ENCODE measurements at regions not wholly inside any gene's neighbourhood (a gene's known extent, or its start where the extent isn't known, plus 50 kb on each side); places are given as distances from the start of the nearest gene placed in this dataset.

- DNase-seq (ENCODE audit: low read depth): no peak
- no peak overlapping the region for H3K4me3 ChIP-seq (ENCODE audit: low read depth, low read length)
These were observed 355.3 kb downstream of the MSX2 start for GRCh38 chr5:175079707-175080106.

GRCh38 chr5:175070283-175070682 is 345.9 kb downstream of the MSX2 start:
- DNase-seq (ENCODE audit: low read depth): no peak
- no peak overlapping the region for H3K4me3 ChIP-seq (ENCODE audit: low read depth, low read length)
- TF ChIP-seq CTCF (conservative IDR thresholded peaks at IDR 0.05; ENCODE audit: low read depth, low read length): no peak

More at GRCh38 chr5:175079707-175080106, 355.3 kb downstream of the MSX2 start:
- no peak for TF ChIP-seq CTCF (conservative IDR thresholded peaks at IDR 0.05; ENCODE audit: low read depth, low read length)

- DNase-seq (ENCODE audit: low read depth): no peak
- H3K4me3 ChIP-seq (ENCODE audit: low read depth, low read length): no peak overlapping the region
- TF ChIP-seq CTCF (conservative IDR thresholded peaks at IDR 0.05; ENCODE audit: low read depth, low read length): no peak
These were observed 335.9 kb downstream of the MSX2 start for GRCh38 chr5:175060257-175060656.

GRCh38 chr5:175059687-175060211 is 335.4 kb downstream of the MSX2 start:
- DNase-seq (ENCODE audit: low read depth): no peak
- no peak overlapping the region for H3K4me3 ChIP-seq (ENCODE audit: low read depth, low read length)
- TF ChIP-seq CTCF (conservative IDR thresholded peaks at IDR 0.05; ENCODE audit: low read depth, low read length): no peak

- no peak for DNase-seq (ENCODE audit: low read depth)
- H3K4me3 ChIP-seq (ENCODE audit: low read depth, low read length): no peak overlapping the region
- no peak for TF ChIP-seq CTCF (conservative IDR thresholded peaks at IDR 0.05; ENCODE audit: low read depth, low read length)
These were observed 332.4 kb downstream of the MSX2 start for GRCh38 chr5:175056831-175057230.

- no peak for DNase-seq (ENCODE audit: low read depth)
- no peak for TF ChIP-seq CTCF (conservative IDR thresholded peaks at IDR 0.05; ENCODE audit: low read depth, low read length)
- H3K4me3 ChIP-seq (ENCODE audit: low read depth, low read length): no peak overlapping the region
These were observed 329.9 kb downstream of the MSX2 start for GRCh38 chr5:175054243-175054642.

- TF ChIP-seq CTCF (conservative IDR thresholded peaks at IDR 0.05; ENCODE audit: low read depth, low read length): no peak
- no peak overlapping the region for H3K4me3 ChIP-seq (ENCODE audit: low read depth, low read length)
- no peak for DNase-seq (ENCODE audit: low read depth)
These were observed 328.0 kb downstream of the MSX2 start for GRCh38 chr5:175052351-175052750.
